AG04449 (cell line): ENCODE measurements at regions not wholly inside any gene's neighbourhood (a gene's known extent, or its start where the extent isn't known, plus 50 kb on each side); places are given as distances from the start of the nearest gene placed in this dataset.

Experiments
- CTCF ChIA-PET: fragments of 350-600 bp; formaldehyde crosslinking; extraction: SDS; loops from one replicate; lab custom pipeline; 2021; ENCODE audit warnings: antibody characterized with exemption; lab: Yijun Ruan, JAX
- POLR2A ChIA-PET: fragments of 400-600, 350-600 bp; formaldehyde crosslinking; extraction: SDS; loops from one replicate; lab custom pipeline; 2020; ENCODE audit warnings: antibody characterized with exemption, inconsistent platforms; lab: Yijun Ruan, JAX
- DNase-seq: peaks from one replicate; pipeline ENCODE4 v3.0.0-alpha.2; 2010; ENCODE audit warnings: low read depth, low spot score
- H3K4me3 ChIP-seq: 2 replicates; pipeline ENCODE4 v1.5.1; 2011; ENCODE audit warnings: low read depth, mild to moderate bottlenecking, control low read depth, low read length
- TF ChIP-seq, protein P1 (sequence below): IDR thresholded peaks from one replicate; pipeline ENCODE4 v1.5.1; 2011; ENCODE audit warnings: mild to moderate bottlenecking, moderate library complexity, low read length, control low read depth, inconsistent platforms; ENCODE audit not compliant: insufficient read depth; ENCODE audit errors: missing control alignments

DNA sequence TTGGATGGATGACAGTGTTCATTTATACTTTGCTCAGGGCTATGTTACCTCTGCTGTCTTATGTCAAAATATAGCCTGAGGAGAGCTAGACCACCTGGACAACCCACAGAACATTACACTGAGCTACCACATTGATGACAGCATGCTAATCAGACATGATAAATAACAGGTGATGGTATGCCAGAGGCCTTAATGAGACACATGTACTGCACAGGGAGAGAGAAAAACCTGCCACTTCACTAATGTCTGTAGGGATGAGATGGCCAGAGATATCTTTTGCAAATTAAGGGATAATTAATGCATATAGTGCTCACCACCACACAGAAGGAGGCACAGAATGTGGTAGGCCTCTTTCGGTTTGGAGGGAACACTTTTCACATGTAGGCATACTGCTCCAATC is 1122.6 kb upstream of the POT1 start:
- H3K4me3 ChIP-seq: no peak overlapping the region

GRCh38 chr7:126044662-126045061 is 1115.0 kb upstream of the POT1 start:
- no peak overlapping the region for H3K4me3 ChIP-seq
- no peak for DNase-seq
- TF ChIP-seq, protein P1, sequence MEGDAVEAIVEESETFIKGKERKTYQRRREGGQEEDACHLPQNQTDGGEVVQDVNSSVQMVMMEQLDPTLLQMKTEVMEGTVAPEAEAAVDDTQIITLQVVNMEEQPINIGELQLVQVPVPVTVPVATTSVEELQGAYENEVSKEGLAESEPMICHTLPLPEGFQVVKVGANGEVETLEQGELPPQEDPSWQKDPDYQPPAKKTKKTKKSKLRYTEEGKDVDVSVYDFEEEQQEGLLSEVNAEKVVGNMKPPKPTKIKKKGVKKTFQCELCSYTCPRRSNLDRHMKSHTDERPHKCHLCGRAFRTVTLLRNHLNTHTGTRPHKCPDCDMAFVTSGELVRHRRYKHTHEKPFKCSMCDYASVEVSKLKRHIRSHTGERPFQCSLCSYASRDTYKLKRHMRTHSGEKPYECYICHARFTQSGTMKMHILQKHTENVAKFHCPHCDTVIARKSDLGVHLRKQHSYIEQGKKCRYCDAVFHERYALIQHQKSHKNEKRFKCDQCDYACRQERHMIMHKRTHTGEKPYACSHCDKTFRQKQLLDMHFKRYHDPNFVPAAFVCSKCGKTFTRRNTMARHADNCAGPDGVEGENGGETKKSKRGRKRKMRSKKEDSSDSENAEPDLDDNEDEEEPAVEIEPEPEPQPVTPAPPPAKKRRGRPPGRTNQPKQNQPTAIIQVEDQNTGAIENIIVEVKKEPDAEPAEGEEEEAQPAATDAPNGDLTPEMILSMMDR: no peak
- POLR2A ChIA-PET: no interaction called here
- CTCF ChIA-PET: no interaction called here

More for the DNA sequence above, 1122.6 kb upstream of the POT1 start:
- DNase-seq: no peak
- CTCF ChIA-PET: no interaction called here
- POLR2A ChIA-PET: no interaction called here
- TF ChIP-seq, protein P1: no peak

DNA sequence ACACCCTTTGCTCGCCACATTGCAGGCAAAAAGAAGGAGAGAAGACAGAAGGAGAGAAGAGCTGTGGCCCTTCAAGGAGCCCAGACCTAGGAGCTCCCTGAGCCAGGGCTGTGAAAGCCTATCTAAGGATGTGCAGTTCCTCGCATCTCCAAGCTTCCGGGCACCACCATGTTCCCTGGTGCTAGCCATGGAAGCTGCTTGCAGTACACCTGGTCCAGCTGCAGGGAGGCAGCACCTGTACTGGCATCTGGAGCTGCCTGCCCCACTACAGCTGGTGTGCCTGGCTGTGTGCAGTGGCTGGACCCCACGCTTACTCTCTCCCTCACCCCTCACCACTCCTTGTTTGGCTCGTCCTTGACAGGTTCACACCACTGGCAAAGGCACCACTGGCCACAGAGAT is 1111.8 kb upstream of the POT1 start:
- POLR2A ChIA-PET: no interaction called here
- H3K4me3 ChIP-seq: no peak overlapping the region
- TF ChIP-seq, protein P1: no peak
- CTCF ChIA-PET: no interaction called here
- no peak for DNase-seq

- TF ChIP-seq, protein P1: no peak
- no peak overlapping the region for H3K4me3 ChIP-seq
- ChIA-PET POLR2A (no interaction called here), CTCF (no interaction called here)
- no peak for DNase-seq
Observed at GRCh38 chr7:126040114-126041045, 1110.8 kb upstream of the POT1 start.

DNA sequence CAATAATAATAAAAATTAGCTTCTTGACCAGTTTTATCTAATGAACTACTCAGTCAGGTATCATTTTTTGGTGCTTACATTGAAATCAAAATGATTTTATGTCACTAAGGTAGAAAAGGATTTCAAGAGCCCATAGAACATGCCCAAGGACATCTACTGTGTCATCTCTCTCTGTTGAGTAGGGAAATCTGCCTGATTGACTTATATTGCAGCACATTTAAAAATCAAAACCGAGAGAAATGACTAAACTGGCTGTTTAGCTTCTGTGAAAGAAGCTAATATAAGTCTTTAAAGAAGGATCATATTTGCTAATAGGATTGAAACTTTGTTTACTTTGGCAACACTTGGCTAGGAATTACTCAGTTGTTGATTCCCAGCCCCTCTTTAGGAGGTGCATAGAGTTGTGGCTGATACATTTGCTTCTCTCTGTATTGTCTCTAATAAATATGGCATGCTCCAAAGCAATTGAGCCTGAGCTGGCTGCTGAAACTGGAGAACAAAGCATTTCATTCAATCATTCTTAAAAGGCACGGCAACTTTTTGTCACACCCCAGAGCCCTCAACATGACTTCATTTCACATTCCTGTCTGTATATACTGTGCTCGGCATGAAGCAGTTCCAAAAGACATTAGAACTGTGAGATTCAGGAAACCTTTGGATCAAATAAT is 1096.9 kb upstream of the POT1 start:
- ChIA-PET CTCF (no interaction called here), POLR2A (no interaction called here)
- DNase-seq: no peak
- H3K4me3 ChIP-seq: no peak overlapping the region
- TF ChIP-seq, protein P1: no peak

- no peak for DNase-seq
- H3K4me3 ChIP-seq: no peak overlapping the region
- CTCF ChIA-PET: no interaction called here
- POLR2A ChIA-PET: no interaction called here
- TF ChIP-seq, protein P1: no peak
Observed at GRCh38 chr7:126022452-126022851, 1092.8 kb upstream of the POT1 start.
